Glutamatergic neuron (in vitro differentiated cells): ENCODE measurements at regions not wholly inside any gene's neighbourhood (a gene's known extent, or its start where the extent isn't known, plus 50 kb on each side); places are given as distances from the start of the nearest gene placed in this dataset.
"Not testable (repeated sequence)": the region's sequence is repeated elsewhere in the genome, so short reads cannot be mapped to it uniquely, and the experiment has no call there.

Experiments used
- DNase-seq: peaks from one replicate; pipeline ENCODE4 v3.0.0; 2022
- H3K27ac Mint-ChIP-seq: one replicate; pipeline ENCODE4 v1.8.0; 2020; ENCODE audit warnings: mild to moderate bottlenecking, mixed read lengths, inconsistent platforms; ENCODE audit not compliant: unreplicated experiment
- H3K27me3 Mint-ChIP-seq: one replicate; pipeline ENCODE4 v1.8.0; 2020; ENCODE audit warnings: mild to moderate bottlenecking, moderate library complexity, mixed read lengths, inconsistent platforms; ENCODE audit not compliant: unreplicated experiment
- H3K36me3 Mint-ChIP-seq: one replicate; pipeline ENCODE4 v1.8.0; 2020; ENCODE audit warnings: mild to moderate bottlenecking, mixed read lengths, inconsistent platforms; ENCODE audit not compliant: unreplicated experiment
- H3K4me1 Mint-ChIP-seq: one replicate; pipeline ENCODE4 v1.8.0; 2020; ENCODE audit warnings: mild to moderate bottlenecking, low read depth, mixed read lengths, inconsistent platforms; ENCODE audit not compliant: unreplicated experiment
- H3K4me3 Mint-ChIP-seq: one replicate; pipeline ENCODE4 v1.8.0; 2020; ENCODE audit warnings: mild to moderate bottlenecking, mixed read lengths, inconsistent platforms; ENCODE audit not compliant: unreplicated experiment
- H3K9me3 Mint-ChIP-seq: one replicate; pipeline ENCODE4 v1.8.0; 2020; ENCODE audit warnings: mild to moderate bottlenecking, moderate library complexity, mixed read lengths, inconsistent platforms; ENCODE audit not compliant: unreplicated experiment
- TF ChIP-seq, protein P1 (sequence below): fragments of 200-600 bp; sonication (generic); IDR thresholded peaks from one replicate; pipeline ENCODE4 v1.5.0; 2021; ENCODE audit not compliant: partially characterized antibody, unreplicated experiment

DNA sequence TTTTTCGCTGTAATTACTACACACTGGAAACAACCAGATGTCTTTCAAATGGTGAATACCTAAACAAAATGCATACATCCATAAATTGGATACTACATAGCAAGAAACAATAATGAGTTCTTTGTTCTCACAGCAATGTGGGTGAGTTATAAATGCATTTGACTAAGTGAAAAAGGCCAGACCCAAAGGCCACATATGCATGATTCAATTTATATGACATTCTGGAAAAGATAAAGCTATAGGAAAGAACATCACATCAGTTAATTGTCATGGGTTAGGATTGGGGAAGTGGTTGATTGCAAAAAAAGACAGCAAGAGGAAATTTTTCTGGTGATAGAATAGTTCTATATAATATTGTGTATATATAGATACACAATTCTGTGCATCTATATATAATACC, 198.9 kb downstream of the CYLC2 start:
- Mint-ChIP-seq H3K9me3 (no peaks in the 10 kb centered on the region), H3K27ac (no peak overlapping the region), H3K27me3 (no peaks in the 10 kb centered on the region), H3K36me3 (no peaks in the 10 kb centered on the region), H3K4me1 (no peaks in the 10 kb centered on the region), H3K4me3 (no peak overlapping the region)
- no peak for DNase-seq
- TF ChIP-seq, protein P1, sequence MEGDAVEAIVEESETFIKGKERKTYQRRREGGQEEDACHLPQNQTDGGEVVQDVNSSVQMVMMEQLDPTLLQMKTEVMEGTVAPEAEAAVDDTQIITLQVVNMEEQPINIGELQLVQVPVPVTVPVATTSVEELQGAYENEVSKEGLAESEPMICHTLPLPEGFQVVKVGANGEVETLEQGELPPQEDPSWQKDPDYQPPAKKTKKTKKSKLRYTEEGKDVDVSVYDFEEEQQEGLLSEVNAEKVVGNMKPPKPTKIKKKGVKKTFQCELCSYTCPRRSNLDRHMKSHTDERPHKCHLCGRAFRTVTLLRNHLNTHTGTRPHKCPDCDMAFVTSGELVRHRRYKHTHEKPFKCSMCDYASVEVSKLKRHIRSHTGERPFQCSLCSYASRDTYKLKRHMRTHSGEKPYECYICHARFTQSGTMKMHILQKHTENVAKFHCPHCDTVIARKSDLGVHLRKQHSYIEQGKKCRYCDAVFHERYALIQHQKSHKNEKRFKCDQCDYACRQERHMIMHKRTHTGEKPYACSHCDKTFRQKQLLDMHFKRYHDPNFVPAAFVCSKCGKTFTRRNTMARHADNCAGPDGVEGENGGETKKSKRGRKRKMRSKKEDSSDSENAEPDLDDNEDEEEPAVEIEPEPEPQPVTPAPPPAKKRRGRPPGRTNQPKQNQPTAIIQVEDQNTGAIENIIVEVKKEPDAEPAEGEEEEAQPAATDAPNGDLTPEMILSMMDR, result no peak

DNA sequence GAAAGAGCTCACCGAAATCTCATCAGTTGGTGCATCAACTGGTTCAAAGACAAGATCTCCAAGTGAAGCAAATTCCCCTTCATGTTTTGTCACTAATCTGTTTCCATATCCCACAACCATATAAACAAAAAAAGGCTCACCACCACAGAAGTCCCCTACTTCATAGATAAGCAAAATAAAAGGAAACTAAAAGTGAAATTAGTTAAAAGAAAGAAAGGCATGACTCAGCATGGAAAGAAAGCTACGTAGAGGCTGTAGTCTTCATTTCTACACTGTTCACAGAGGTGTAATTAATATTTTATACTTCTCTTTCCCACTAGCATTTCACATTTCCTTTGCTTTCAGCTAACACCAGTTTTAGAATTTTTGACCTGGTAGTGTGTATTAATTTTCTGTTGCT, 208.0 kb downstream of the CYLC2 start:
- no peaks in the 10 kb centered on the region for H3K36me3 Mint-ChIP-seq
- no peaks in the 10 kb centered on the region for H3K27me3 Mint-ChIP-seq
- DNase-seq, result no peak
- TF ChIP-seq, protein P1, result no peak
- no peak overlapping the region for H3K27ac Mint-ChIP-seq
- H3K9me3 Mint-ChIP-seq, result no peaks in the 10 kb centered on the region
- no peak overlapping the region for H3K4me3 Mint-ChIP-seq
- no peaks in the 10 kb centered on the region for H3K4me1 Mint-ChIP-seq

DNA sequence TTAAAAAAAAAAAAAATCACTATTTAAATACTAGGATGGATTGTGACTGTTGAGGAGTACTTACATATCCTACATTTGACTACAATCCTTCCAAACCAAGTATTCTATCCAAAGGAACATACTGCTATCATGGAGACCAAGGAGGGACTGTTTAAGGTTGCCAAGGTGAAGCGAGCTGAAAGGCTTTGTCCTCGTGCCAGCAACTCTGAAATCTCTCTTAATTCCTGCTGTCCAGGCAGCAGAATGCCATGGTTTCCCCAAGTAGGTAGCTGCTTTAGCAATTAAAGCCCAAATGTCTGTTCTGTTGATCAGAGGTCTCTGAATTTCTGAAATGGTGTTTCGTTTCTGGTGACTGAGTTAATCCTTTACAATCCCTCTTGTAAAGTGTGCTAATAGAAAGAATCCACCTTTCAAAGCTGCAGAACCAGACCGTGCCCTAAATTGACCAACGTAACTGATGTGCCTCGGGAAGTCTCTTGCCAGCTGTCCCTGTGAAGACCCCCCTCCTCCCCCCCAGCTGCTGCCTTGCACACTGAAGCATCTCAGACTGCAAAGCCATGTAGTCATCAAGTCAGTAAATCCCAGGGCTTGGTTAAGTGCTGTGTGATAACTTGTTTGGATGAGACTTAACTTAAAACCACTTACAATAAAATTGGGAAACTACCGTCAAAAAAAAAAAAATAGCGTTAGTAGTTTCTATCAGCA, 210.9 kb downstream of the CYLC2 start:
- H3K36me3 Mint-ChIP-seq, H3K4me1 Mint-ChIP-seq, H3K27ac Mint-ChIP-seq, DNase-seq, H3K9me3 Mint-ChIP-seq, H3K4me3 Mint-ChIP-seq, H3K27me3 Mint-ChIP-seq: not testable (repeated sequence)

DNA sequence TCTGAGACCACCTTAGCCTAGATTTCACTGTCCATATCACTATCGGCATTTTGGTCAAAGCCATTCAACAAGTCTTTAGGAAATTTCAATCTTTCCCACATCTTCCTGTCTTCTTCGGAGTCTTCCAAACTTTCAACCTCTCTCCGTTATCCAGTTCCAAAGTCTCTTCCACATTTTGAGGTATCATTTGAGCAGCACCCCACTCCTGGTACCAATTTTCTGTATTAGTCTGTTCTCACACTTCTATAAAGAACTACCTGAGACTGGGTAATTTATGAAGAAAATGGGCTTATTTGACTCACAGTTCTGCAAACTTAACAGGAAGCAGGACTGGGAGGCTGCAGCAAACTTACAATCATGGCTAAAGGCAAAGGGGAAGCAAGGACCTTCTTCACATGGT, 215.5 kb downstream of the CYLC2 start:
- Mint-ChIP-seq H3K4me1 (no peaks in the 10 kb centered on the region), H3K9me3 (peaks cover 2% of the 10 kb centered on the region), H3K4me3 (no peak overlapping the region), H3K27ac (no peak overlapping the region), H3K36me3 (peaks cover 8% of the 10 kb centered on the region), H3K27me3 (no peaks in the 10 kb centered on the region)
- TF ChIP-seq, protein P1, result no peak
- DNase-seq, result no peak

DNA sequence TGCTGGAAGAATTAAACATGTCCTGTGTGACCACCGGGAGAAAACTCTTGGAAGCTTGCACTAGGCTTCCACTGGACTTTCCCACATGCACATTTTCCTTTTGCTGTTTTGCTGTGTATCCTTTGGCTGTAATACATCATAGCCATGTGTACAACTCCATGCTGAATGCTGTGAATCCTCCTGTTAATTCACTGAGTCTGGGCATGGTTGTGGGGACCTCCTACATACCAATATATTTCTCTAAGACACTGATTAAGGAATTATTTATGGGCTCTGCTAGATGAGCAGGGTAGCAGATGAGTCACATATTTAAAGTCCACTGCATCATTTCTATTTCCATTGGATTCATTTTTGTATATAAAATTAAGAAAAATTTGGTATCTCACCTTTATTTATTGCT, 220.1 kb downstream of the CYLC2 start:
- no peak overlapping the region for H3K4me3 Mint-ChIP-seq
- H3K27me3 Mint-ChIP-seq, result no peaks in the 10 kb centered on the region
- DNase-seq, result no peak
- TF ChIP-seq, protein P1, result no peak
- H3K27ac Mint-ChIP-seq, result no peak overlapping the region
- H3K36me3 Mint-ChIP-seq, result peaks cover 6% of the 10 kb centered on the region
- no peaks in the 10 kb centered on the region for H3K9me3 Mint-ChIP-seq
- no peaks in the 10 kb centered on the region for H3K4me1 Mint-ChIP-seq
